Activated T-cell treated with anti-CD3 and anti-CD28 coated beads, Interleukin-2, amount 50 U/mL, for 48 hours (primary cell): ENCODE measurements at regions not wholly inside any gene's neighbourhood (a gene's known extent, or its start where the extent isn't known, plus 50 kb on each side); places are given as distances from the start of the nearest gene placed in this dataset.

Experiments
- DNase-seq, 2 experiments: peaks; one replicate each; pipeline ENCODE4 v3.0.0-alpha.2; 2020

GRCh38 chr14:34238610-34239009 is 223.4 kb downstream of the SPTSSA start:
- no peak for DNase-seq

GRCh38 chr14:34237677-34238076 is 224.4 kb downstream of the SPTSSA start:
- DNase-seq: no peak

- no peak for DNase-seq
Observed at GRCh38 chr14:34237081-34237480, 225.0 kb downstream of the SPTSSA start.

- DNase-seq: no peak
Observed at GRCh38 chr14:34235643-34236300, 226.3 kb downstream of the SPTSSA start.

- DNase-seq: no peak
Observed at GRCh38 chr14:34234258-34234657, 227.8 kb downstream of the SPTSSA start.

- DNase-seq: no peak
Observed at GRCh38 chr14:34233619-34234018, 228.4 kb downstream of the SPTSSA start.

- no peak for DNase-seq
Observed at GRCh38 chr14:34232790-34233189, 229.2 kb downstream of the SPTSSA start.

- no peak for DNase-seq
Observed at GRCh38 chr14:34231626-34232025, 230.4 kb downstream of the SPTSSA start.

- DNase-seq: no peak
Observed at GRCh38 chr14:34229140-34229539, 232.9 kb downstream of the SPTSSA start.

GRCh38 chr14:34228650-34228976 is 233.4 kb downstream of the SPTSSA start:
- no peak for DNase-seq

- peak; percentile 75 to 78 for DNase-seq
Observed at GRCh38 chr14:34227834-34228649, 234.0 kb downstream of the SPTSSA start.

GRCh38 chr14:34224221-34224620 is 237.8 kb downstream of the SPTSSA start:
- no peak for DNase-seq

- DNase-seq: no peak
Observed at GRCh38 chr14:34223373-34224148, 238.5 kb downstream of the SPTSSA start.

- no peak for DNase-seq
Observed at GRCh38 chr14:34222867-34223266, 239.2 kb downstream of the SPTSSA start.

- no peak for DNase-seq
Observed at GRCh38 chr14:34222122-34222521, 239.9 kb downstream of the SPTSSA start.

- peak; percentile 30 to 47 for DNase-seq
Observed at GRCh38 chr14:34220921-34221320, 241.1 kb downstream of the SPTSSA start.

GRCh38 chr14:34220378-34220706 is 241.7 kb downstream of the SPTSSA start:
- no peak for DNase-seq

- no peak for DNase-seq
Observed at GRCh38 chr14:34219661-34220377, 242.2 kb downstream of the SPTSSA start.

GRCh38 chr14:34218881-34219280 is 243.2 kb downstream of the SPTSSA start:
- DNase-seq: no peak

- DNase-seq: no peak
Observed at GRCh38 chr14:34214961-34215360, 247.1 kb downstream of the SPTSSA start.

GRCh38 chr14:34213332-34213731 is 248.7 kb downstream of the SPTSSA start:
- DNase-seq: no peak

GRCh38 chr14:34212172-34212929 is 249.7 kb downstream of the SPTSSA start:
- DNase-seq: no peak
